HUES6 (cell line): ENCODE measurements at regions not wholly inside any gene's neighbourhood (a gene's known extent, or its start where the extent isn't known, plus 50 kb on each side); places are given as distances from the start of the nearest gene placed in this dataset.

Source experiments
- H3K27ac ChIP-seq: 2 replicates; pipeline ENCODE4 v1.7.0; 2013; ENCODE audit warnings: low read depth, mild to moderate bottlenecking, low read length, inconsistent platforms
- H3K27me3 ChIP-seq: 2 replicates; pipeline ENCODE4 v1.6.1; 2013; ENCODE audit warnings: low read length; ENCODE audit not compliant: control insufficient read depth, insufficient read depth
- H3K36me3 ChIP-seq: 2 replicates; pipeline ENCODE4 v1.6.1; 2013; ENCODE audit warnings: low read length; ENCODE audit not compliant: control insufficient read depth, insufficient read depth
- H3K4me1 ChIP-seq: 2 replicates; pipeline ENCODE4 v1.6.1; 2013; ENCODE audit warnings: low read length; ENCODE audit not compliant: control insufficient read depth, insufficient read depth
- H3K4me3 ChIP-seq: 2 replicates; pipeline ENCODE4 v1.5.1; 2013; ENCODE audit warnings: low read depth, low read length
- H3K9ac ChIP-seq: one replicate; pipeline ENCODE4 v1.6.1; 2013; ENCODE audit warnings: mild to moderate bottlenecking, low read length
- H3K9me3 ChIP-seq: 2 replicates; pipeline ENCODE4 v1.6.1; 2013; ENCODE audit warnings: low read depth, low read length; ENCODE audit not compliant: control insufficient read depth, insufficient read depth

DNA sequence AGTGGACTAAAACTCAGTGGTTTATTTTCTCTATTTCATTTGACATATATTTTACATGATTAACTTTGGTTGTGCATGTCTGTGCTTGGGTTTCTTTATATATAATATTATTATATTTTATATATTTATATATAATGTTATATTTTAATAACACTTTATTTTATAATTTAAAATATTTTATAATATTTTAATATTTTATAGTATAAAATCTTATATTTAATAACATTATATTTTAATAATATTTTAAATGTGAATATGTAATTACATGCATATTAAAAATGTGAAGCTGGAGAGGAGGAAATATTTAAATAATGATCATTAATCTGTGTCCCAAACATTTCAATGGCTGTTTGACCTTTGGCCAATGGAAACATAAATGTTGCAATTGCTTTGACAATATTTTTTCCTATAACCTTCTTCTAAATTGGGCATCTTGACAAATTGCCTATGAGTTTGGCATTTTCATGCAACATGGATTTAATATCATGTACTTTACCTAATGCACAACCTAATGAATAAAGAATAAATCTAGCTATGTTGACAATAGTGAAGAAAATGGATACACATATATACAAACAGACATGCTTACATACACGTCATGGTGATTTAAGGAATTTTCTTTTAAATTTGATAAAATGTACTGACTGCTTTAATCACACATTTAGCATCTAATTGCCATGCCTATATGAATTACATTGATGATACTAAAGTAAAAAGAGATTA, 607.1 kb downstream of the SLITRK6 start:
- no peak overlapping the region for H3K9ac ChIP-seq
- no peak overlapping the region for H3K27ac ChIP-seq
- no peaks in the 10 kb centered on the region for H3K36me3 ChIP-seq

GRCh38 chr13:85186356-85187045, 612.7 kb downstream of the SLITRK6 start:
- Histone ChIP-seq H3K9ac (no peak overlapping the region), H3K27me3 (no peaks in the 10 kb centered on the region), H3K36me3 (no peaks in the 10 kb centered on the region), H3K4me1 (no peaks in the 10 kb centered on the region), H3K4me3 (no peak overlapping the region), H3K27ac (no peak overlapping the region), H3K9me3 (0 out of 2 replicates have a peak, but pooled peaks cover 1% of the 10 kb centered on the region)

More for the DNA sequence above, 607.1 kb downstream of the SLITRK6 start:
- no peaks in the 10 kb centered on the region for H3K27me3 ChIP-seq
- no peak overlapping the region for H3K4me3 ChIP-seq
- no peaks in the 10 kb centered on the region for H3K4me1 ChIP-seq
- H3K9me3 ChIP-seq = peaks cover under 1% of the 10 kb centered on the region; the same call in 1 of the 2 replicates

GRCh38 chr13:85174291-85174690, 624.9 kb downstream of the SLITRK6 start:
- H3K4me1 ChIP-seq = no peaks in the 10 kb centered on the region
- no peaks in the 10 kb centered on the region for H3K36me3 ChIP-seq
- H3K9ac ChIP-seq = no peak overlapping the region
- H3K9me3 ChIP-seq = no peaks in the 10 kb centered on the region
- no peak overlapping the region for H3K4me3 ChIP-seq
- no peak overlapping the region for H3K27ac ChIP-seq
- H3K27me3 ChIP-seq = no peaks in the 10 kb centered on the region

- Histone ChIP-seq H3K9ac (no peak overlapping the region), H3K4me1 (no peaks in the 10 kb centered on the region), H3K4me3 (no peak overlapping the region), H3K36me3 (no peaks in the 10 kb centered on the region), H3K27me3 (no peaks in the 10 kb centered on the region), H3K27ac (no peak overlapping the region), H3K9me3 (no peaks in the 10 kb centered on the region)
Observed at GRCh38 chr13:85170372-85170771, 628.8 kb downstream of the SLITRK6 start.

GRCh38 chr13:85166891-85167290, 632.3 kb downstream of the SLITRK6 start:
- H3K27ac ChIP-seq = no peak overlapping the region
- H3K27me3 ChIP-seq = no peaks in the 10 kb centered on the region
- no peak overlapping the region for H3K9ac ChIP-seq
- peaks cover 20% of the 10 kb centered on the region for H3K9me3 ChIP-seq
- no peaks in the 10 kb centered on the region for H3K4me1 ChIP-seq
- no peak overlapping the region for H3K4me3 ChIP-seq
- no peaks in the 10 kb centered on the region for H3K36me3 ChIP-seq

DNA sequence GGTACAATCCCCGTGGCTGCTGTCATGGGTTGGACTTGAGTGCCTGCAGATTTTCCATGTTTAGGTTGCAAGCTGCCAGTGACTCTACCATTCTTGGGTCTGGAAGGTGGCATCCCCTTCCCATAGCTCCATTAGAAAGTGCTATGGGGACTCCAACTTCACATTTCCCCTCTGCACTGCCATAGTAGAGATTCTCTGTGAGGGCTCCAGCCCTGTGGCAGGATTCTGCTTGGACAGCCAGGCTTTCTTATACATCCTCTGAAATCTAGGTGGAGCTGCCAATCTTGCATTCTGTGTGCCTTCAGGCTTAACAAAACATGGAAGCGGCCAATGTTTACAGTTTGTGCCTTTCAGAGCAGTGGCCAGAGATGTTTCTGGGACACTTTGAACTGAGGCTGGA, 636.2 kb downstream of the SLITRK6 start:
- Histone ChIP-seq H3K4me3 (no peak overlapping the region), H3K4me1 (no peaks in the 10 kb centered on the region), H3K27me3 (no peaks in the 10 kb centered on the region), H3K36me3 (no peaks in the 10 kb centered on the region), H3K9ac (no peak overlapping the region), H3K9me3 (peaks cover 23% of the 10 kb centered on the region), H3K27ac (no peak overlapping the region)

DNA sequence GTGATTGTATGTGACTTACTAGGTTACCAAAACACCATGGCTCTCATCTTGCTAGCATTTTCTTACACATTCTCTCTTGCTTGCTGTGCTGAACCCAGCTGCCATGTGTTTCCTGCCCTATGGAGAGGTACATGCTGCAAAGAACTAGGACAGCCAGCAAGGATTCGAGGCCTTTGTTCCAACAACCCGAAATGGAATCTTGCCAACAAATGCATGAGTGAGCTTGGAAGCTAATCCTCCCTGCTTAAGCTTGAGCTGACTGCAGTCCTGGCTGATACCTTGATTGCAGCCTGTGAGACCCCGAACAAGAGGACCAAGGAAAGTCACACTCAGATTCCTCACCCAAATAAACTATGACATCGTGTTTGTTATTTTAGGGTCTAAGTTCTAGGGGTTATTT, 651.2 kb downstream of the SLITRK6 start:
- no peak overlapping the region for H3K27ac ChIP-seq
- no peaks in the 10 kb centered on the region for H3K4me1 ChIP-seq

GRCh38 chr13:85142351-85142927, 656.8 kb downstream of the SLITRK6 start:
- Histone ChIP-seq H3K4me3 (no peak overlapping the region), H3K4me1 (peaks cover 20% of the 10 kb centered on the region), H3K27ac (no peak overlapping the region), H3K36me3 (no peaks in the 10 kb centered on the region), H3K9ac (no peak overlapping the region), H3K9me3 (no peaks in the 10 kb centered on the region), H3K27me3 (no peaks in the 10 kb centered on the region)

More for the DNA sequence above, 651.2 kb downstream of the SLITRK6 start:
- H3K36me3 ChIP-seq = no peaks in the 10 kb centered on the region
- H3K4me3 ChIP-seq = no peak overlapping the region
- H3K9ac ChIP-seq = no peak overlapping the region
- H3K9me3 ChIP-seq = no peaks in the 10 kb centered on the region
- no peaks in the 10 kb centered on the region for H3K27me3 ChIP-seq

- no peaks in the 10 kb centered on the region for H3K36me3 ChIP-seq
- H3K9me3 ChIP-seq = no peaks in the 10 kb centered on the region
- H3K4me3 ChIP-seq = no peak overlapping the region
- no peak overlapping the region for H3K27ac ChIP-seq
- H3K9ac ChIP-seq = no peak overlapping the region
- H3K4me1 ChIP-seq = peaks cover 20% of the 10 kb centered on the region
- H3K27me3 ChIP-seq = no peaks in the 10 kb centered on the region
Observed at GRCh38 chr13:85141401-85141800, 657.8 kb downstream of the SLITRK6 start.

DNA sequence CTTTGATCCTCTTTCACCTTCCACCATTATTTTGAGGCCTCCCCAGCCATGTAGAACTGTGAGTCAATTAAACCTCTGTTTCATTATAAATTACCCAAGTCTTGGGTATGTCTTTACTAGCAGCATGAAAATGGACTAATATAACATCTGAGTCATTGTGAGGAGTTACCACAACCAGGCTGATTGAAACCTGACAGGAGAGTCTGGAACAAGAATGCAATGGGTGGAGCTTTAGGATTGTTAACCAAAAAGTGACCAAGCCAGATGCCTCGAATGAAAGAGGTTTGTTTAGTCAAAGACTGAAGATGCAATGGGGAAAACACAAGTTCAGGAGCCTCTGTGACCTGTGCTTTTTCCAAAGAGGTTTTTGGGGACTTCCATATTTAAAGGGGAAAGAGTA, 659.0 kb downstream of the SLITRK6 start:
- Histone ChIP-seq H3K27ac (no peak overlapping the region), H3K4me3 (no peak overlapping the region), H3K36me3 (no peaks in the 10 kb centered on the region), H3K9me3 (no peaks in the 10 kb centered on the region), H3K27me3 (no peaks in the 10 kb centered on the region), H3K4me1 (peaks cover 20% of the 10 kb centered on the region), H3K9ac (no peak overlapping the region)

GRCh38 chr13:85137516-85137915, 661.7 kb downstream of the SLITRK6 start:
- H3K9ac ChIP-seq = no peak overlapping the region
- no peak overlapping the region for H3K27ac ChIP-seq
- no peak overlapping the region for H3K4me3 ChIP-seq
- H3K9me3 ChIP-seq = no peaks in the 10 kb centered on the region
- H3K27me3 ChIP-seq = no peaks in the 10 kb centered on the region
- no peaks in the 10 kb centered on the region for H3K36me3 ChIP-seq
- peaks cover 20% of the 10 kb centered on the region for H3K4me1 ChIP-seq
